GM21737 (cell line): ENCODE measurements at regions not wholly inside any gene's neighbourhood (a gene's known extent, or its start where the extent isn't known, plus 50 kb on each side); places are given as distances from the start of the nearest gene placed in this dataset.

Experiments used
- ATAC-seq: cut with Tn5 transposase; IDR thresholded peaks from one replicate; pipeline ENCODE4 v1.9.1; 2021; ENCODE audit warnings: mild to moderate bottlenecking, moderate library complexity; ENCODE audit not compliant: unreplicated experiment

DNA sequence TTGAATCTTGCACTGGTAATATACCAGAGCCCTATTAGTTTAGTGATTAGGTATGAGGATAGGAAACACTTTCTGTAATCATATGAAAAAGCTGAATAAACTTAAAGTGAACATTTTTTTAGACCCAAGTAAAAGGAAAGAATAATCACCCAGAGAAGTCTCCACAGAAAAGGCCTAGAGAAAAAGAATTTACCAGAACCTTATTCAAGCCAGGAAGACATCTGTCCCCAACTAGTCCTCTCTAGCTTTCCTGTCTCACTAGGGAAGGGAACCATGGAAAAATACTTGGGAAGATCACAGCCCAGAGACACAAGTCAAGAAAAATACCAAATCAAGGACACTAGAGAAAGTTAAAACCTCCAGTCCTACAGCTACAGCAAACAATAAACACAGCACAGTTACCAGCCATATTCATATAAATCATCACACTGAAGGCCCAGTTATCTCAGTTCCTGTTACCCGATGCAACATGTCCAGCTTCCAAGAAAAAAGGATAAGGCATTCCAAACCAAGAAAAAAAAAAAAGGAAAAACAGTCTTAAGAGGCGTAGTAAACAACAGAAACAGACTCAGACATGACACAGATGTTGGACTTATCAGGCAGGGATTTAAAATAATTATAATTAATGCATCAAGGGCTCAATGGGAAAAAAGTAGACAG is 461.5 kb downstream of the IRS1 start:
- no peak for ATAC-seq

DNA sequence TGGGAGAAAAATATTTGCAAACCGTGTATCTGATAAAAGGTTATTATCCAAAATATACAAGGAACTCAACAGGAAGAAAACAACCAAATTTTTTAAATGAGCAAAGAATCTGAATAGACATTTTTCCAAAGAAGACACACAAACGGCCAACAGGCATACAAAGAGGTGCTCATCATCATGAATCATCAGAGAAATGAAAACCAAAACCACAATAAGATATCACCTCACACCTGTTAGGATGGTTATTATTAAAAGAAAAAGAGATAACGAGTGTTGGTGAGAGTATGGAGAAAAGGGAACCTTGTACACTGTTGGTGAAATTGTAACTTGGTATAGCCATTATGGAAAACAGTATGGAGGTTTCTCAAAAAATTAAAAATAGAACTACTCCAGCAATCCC is 463.3 kb downstream of the IRS1 start:
- no peak for ATAC-seq

DNA sequence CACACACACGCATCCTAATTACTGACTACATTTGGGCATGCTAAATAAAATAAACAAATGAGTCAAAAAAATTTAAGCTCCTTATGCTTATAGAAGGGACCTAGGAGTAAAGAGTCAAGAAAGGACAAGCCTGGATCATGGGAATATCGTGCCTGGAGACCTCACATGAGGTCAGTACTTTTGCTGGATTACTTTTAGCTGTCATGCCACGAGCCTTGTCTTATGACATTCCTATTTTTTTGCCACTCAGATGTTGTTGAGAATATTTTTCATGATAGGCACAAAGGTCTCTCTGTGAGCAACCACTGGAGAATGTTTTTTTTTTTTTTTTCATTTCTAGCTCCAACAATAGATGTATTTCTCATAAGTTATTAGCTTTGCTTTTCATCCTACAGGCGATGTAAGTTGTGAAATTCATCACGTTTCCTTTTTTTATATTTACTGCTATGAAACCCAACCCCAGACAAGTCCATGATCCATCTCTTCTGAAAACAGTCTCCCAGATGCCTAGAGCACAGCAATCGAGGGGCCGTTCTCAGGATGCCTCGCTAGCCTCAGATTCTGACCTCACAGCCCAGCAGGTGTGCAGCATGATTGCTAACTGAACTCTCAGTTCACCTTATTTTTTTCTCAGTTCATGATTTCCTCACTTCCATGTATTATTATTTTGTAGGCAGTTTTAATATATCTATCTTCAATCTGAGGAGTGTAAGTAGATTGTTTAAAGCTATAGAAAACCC is 464.5 kb downstream of the IRS1 start:
- ATAC-seq: no peak

DNA sequence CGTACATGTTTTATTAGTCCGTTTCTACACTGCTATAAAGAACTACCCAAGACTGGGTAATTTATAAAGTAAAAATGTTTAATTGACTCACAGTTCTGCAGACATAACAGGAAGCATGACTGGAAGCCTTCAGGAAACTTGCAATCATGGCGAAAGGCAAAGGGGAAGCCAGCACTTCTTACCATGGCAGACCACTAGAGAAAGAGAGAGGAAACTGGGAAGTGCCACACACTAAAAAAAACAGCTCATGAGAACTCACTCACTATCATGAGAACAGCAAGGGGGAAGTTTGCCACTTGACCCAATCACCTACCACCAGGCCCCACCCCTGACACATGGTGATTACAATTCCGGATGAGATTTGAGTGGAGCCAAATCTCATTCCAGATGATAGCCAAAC is 466.2 kb downstream of the IRS1 start:
- no peak for ATAC-seq

DNA sequence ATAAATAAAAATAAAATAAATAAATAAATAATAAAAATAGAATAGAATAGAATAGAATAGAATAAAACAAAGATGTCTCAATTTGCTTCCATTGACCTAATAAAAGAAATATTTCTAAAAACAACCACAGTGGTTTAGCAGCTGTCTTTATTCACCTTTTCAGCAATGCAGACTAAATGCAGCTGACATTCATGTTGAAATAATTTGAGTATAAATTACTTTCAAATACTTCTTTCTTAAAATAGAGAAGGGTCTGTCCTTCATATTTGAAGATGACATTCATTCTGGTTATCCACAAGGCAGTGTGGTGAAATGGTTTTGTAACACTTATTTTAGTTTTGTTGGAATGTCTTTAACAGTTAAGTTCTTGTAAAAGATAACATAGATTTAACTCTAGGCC is 469.4 kb downstream of the IRS1 start:
- no peak for ATAC-seq

DNA sequence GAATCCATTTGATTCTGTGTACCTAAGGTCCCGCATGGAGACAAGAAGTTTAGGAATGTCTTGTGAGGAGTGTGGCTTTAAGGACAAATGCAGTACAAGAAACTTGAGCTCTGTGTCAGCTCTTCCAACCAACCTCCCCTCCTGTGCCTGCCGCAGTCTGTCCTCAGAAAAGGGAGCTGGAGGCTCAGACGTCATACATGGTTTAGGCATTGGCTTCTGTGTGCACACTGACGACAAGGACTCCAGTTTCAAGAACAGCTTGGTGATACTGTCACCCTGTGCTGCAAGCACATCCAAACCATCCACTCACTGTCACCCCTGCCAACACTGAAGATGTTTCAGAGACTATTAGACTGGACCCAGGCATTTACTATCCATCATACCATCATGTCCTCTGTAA is 470.4 kb downstream of the IRS1 start:
- no peak for ATAC-seq

DNA sequence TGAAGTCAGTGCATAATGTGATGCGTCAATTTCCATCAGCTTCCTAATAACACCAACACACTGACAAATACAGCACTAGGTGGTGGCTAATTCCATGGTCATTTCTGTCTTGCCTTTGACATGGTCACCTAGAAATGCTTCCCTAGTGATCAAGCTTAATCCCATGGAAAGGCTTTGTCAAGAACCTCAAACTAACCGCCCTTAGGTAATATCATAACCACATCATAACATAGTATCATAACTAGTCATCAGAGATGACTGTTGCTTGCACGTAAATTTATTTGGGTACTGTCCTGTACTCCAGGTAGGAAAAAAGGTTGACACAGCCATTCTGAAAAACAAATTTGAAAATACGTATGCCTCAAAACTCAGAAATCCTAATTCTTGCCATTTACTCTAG is 471.8 kb downstream of the IRS1 start:
- no peak for ATAC-seq

DNA sequence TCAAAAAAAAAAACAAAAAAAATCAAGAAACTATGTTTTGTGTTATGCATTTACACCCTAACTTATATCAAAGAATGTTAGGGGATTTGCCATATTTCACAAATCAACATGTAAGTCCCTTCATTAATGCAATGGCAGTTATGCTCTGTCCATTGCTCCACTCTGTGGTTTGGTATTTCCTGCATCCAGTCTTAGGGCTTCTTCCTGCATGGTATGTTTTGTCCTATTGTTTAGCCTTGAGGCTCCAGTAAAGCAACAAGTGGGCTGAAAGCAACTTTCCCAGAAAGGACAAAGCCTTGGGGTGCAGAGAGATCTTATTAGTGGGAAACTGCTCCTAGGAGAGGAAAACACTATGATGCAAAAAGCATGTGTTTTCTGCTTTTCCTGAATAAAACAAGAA is 474.1 kb downstream of the IRS1 start:
- no peak for ATAC-seq

DNA sequence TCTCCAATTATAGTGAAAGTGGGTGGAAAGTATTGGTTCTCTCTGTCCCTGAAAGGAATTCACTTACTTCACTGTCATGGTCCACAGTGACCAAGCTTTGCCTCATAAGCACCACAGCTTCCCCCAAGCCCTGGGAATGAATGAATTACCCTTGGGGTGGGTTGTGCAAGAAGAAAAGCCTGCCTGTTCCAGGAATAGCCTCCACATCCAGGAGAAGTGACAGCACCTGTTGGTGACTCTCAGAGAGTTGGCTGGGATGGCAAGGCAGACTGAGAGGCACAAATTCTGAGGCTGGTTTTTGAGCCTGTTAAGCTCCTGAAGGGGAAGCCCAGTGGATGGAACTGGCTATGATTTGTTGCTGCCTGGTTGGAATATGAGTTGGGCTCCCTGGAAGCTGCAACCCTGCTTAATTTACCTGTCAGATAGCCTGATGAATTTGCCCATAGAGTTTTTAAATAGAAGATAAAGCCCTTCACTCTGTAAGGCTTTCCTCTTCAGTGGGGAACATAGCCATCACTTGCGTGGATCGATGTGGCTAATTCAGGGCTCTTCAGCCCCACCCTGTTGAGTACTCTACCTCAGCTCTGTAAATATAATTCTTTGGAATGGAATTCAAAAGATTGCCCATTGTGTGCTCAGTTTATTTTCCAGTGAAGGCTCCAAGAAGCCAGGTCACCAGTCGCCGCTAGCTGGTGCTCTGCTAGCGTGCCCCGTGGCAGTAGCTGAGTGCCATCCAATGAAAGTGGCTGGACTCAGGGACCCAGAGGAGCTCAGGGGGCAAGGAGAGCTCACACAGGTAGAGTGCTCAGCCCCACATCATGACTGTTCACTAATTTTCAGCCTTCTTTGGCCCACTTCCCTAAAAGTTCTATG is 479.3 kb downstream of the IRS1 start:
- ATAC-seq: no peak

DNA sequence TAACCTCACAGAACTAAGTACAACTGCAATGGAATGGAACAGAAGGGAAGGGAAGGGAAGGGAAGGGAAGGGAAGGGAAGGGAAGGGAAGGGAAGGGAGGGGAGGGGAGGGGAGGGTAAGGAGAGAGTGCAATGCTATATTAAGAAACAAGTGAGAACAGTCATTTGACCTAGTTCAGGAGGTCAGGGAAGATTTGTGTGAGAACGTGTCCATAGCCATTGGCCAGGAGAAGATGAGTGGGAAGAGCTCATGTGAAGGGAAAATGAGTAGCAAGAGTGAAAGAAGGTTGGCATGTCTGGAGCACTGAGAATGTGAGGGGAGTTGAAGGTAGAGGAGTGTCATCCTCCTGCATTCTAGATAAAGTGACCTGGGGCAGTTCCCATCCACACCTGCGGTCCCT is 481.6 kb downstream of the IRS1 start:
- ATAC-seq: no peak

DNA sequence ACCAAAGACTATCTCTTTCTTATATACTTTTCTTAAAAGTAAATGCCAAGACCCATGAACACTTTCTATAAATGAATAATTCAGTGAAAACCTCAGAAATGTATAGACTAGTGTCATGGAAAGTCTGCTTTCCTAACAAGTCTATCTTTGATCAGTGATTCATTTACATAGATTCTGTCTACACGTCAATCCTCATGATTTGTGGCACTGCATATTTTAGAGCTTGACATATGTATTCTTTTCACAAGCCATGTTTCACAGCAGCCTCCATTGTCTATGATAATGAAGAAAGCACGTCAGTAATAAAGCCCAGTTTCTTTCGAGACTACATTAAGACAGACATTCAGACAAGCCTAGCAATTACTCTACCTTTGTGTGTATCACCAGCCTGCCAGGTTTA is 486.6 kb downstream of the IRS1 start:
- no peak for ATAC-seq

DNA sequence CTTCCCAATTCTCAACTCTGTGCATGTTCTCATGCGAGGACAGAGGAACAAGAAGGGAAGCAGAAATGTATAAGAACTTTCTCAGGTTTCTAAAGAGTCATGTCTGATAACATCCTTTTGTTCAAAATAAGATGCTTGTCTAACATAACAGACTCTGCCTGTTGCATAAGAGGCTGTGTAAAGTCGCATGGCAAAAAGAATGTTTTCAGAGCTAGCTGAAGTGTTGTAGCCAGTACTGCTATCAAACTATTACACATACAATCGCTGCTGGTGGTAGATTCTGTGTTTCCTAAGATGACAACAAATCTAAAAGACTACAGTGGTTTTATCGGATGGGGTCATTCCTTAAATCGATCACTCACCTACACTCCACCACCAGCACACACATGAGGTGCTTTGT is 487.5 kb downstream of the IRS1 start:
- ATAC-seq: no peak

DNA sequence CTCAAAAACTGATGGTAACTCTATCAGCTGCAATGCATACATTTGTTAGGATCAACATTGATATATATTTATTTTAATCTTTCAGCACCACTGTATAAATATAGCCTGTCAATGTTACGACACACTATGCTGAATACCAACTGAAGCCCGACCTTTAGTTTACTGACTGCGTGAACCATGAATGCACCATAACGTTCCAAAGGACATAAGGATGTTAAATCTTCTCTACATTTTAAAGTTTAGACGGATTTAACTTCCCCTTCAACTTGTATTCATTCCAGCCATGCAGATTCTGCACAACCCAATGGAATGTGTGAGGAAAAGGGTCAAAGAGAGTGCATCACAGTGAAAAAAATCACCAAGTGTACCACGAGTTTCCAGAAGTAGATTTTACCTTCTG is 489.5 kb downstream of the IRS1 start:
- no peak for ATAC-seq

DNA sequence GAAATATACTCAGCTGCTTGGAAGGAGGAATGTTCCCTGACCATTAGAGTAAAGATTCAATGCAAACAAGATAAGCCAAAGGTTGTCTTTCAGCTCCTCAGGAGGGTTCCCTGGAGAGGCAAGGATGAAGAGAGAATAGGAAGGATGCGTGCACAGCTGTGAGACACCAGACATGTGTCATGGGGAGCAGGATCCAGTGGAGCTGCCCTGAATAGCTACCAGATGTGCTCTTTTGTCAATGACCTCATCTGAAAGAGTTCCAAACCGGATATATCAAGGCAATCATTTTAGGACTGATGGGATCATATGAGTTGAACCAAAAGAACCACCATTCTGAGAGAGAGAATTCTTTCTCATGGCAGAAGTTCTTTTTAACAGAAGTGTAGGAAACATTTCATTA is 490.6 kb downstream of the IRS1 start:
- no peak for ATAC-seq

DNA sequence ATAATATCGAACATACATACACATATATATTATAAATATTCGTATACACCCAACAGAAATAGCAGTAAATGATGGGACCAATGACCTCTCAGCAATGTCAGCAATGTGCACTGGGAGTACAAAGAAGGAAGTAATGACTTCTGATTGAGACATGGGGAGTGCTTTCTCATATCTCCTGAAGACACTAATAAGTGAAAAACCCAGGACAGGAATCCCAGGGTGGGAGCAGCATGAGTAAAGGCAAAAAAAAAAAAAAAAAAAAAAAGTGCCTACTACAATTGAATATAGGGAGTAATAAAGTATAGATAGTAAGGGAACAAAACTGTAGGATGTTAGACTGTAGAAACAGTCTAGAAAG is 491.3 kb downstream of the IRS1 start:
- ATAC-seq: no peak

DNA sequence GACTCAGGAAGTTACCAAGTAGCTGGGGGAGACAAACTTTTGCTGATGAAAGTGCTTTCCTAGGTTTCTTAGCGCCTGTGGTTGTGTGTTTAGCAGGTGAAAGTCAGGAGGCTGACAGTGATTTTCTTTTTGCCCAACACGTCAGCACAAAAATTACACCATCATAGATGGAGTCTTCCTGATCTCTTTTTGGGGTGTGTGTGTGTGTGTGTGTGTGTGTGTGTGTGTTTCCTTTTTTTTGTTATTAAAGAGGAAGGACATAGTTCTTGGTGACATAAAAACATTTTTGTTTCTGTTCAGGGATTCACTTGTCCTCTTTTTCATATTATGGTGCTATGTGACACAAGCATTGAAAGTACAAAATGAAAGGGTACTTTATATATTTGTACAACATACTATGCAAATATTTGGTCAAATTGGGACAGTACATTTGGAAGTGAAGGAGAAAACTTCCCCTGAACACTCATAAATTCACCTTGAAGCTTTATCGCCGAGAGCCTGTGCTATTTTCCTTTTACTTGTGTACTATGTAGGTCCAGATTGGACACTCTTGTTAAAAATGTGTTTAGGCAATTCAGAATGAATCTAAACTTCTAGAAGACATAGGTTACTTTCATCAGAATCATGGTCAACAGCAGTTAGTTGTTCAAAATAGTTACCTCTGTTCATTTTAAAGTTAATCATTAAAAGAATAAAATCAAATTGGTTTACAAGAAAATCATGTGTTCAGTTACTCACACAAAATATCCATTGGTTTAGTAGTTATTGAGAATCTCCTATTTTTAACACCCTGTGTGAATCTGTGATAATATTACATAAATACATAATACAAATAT is 491.9 kb downstream of the IRS1 start:
- no peak for ATAC-seq

DNA sequence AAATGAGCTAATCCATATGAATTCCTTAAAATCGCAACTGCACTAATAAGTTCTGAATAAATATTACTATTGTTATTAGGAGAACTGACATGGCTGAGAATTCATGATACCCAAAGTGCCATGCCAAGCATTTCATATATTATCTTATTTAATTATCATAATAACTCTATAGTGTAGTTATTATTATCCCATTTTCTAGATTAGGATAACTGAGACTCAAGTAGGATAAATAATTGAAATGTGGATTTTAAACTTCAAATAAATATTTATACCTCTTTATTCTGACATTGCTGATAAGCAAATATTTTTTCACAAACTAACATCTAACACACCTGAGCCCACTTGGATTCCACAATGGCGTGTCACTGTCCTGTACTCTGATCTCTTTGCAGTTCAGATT is 492.7 kb downstream of the IRS1 start:
- no peak for ATAC-seq

DNA sequence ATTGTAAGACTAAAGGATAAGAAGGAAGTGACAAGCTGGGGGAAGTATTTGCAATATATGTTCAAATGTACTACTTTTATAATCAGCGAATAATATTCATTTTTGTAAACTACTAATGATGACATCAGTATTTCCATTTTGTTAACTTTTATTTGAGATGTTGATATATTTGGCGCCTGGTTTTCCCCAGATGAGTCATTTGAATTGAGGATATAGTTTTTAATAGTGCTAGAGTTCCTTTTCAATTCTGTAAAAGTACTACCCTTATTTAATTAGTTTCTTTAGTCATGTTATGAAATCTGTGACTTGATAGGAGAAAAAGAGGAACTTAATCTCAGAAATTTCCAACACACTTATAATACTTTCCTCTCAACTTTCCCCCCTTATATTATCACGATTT is 495.3 kb downstream of the IRS1 start:
- ATAC-seq: no peak

DNA sequence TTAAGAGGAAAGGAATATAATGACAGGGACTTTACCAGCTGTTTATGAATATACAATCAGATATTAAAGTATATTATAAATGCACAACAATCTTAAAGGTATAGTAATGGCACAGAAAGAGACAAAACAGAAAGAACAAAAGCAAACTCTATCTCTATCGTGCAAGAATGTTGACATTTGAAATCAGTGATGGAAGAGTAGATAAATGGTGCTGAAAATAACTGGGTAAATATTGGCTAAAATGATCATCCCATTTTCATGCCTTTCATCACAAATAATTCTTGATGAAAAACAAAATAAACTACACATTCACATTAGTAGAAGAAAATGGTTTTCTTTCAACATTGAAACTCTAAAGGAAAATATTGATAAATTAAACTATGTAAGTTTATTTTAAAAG is 495.9 kb downstream of the IRS1 start:
- ATAC-seq: no peak

DNA sequence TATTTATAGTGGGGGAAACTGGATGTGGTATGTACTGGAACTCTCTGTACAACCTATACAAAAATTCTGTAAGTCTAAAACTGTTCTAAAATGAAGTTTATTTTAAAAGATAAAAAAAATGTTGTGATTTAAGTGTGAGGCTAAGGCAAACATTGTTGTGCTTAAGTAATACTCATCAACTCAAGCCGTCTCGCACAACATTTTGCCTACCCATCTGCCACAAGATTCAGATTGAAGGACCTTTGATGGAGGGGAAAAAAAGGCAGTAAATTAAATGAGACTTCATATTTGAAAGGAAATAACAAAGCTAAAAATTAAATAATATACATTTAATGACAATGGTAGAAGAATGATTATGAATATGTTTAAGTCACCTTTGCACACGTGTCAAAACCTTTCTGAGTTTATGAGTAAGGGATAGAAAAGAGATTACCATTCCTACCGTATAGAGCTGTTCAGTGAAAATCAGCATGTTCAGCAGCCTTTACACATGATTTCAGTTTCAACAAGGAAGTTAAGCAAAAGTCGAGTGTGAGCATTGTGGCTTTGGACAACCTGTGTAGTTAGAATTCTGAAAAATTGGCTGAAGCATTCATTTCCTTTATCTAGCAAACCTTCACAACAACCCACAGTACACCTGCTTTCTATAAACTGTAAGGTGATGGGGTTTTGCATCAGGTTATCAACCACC is 499.3 kb downstream of the IRS1 start:
- peak; percentile 89 for ATAC-seq

DNA sequence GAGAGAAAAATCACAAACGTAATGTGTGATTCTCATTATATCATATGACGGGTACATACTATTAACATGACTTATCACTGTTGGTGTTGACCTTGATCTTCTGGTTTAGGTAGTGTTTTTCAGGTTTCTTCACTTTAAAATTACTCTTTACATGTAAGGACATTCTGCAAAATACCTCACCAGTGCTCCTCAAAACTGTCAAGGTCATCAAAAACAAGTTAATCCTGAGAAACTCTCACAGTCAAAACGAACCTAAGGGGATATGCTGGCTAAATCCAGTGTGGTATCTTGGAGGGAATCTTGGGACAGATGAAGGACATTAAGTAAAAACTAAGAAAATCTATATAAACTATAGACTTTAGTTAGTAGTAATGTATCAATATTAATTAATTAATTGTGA is 499.8 kb downstream of the IRS1 start:
- ATAC-seq: no peak
